ENCODE measurements at regions not wholly inside any gene's neighbourhood (a gene's known extent, or its start where the extent isn't known, plus 50 kb on each side); places are given as distances from the start of the nearest gene placed in this dataset.

- DNase-seq: no peak
These were observed 693.1 kb upstream of the SLC10A2 start for GRCh38 chr13:103759361-103759760.

- no peak for DNase-seq
These were observed 692.0 kb upstream of the SLC10A2 start for GRCh38 chr13:103758222-103758621.

GRCh38 chr13:103757361-103757760 lies 691.1 kb upstream of the SLC10A2 start:
- DNase-seq: no peak

- no peak for DNase-seq
These were observed 688.6 kb upstream of the SLC10A2 start for GRCh38 chr13:103754783-103755182.

GRCh38 chr13:103734837-103735236 lies 668.6 kb upstream of the SLC10A2 start:
- DNase-seq: no peak

- no peak for DNase-seq
These were observed 665.7 kb upstream of the SLC10A2 start for GRCh38 chr13:103731959-103732358.

- no peak for DNase-seq
These were observed 664.2 kb upstream of the SLC10A2 start for GRCh38 chr13:103730407-103730806.

GRCh38 chr13:103726808-103727207 lies 660.6 kb upstream of the SLC10A2 start:
- no peak for DNase-seq

GRCh38 chr13:103716718-103717117 lies 650.5 kb upstream of the SLC10A2 start:
- DNase-seq: no peak

- no peak for DNase-seq
These were observed 649.1 kb upstream of the SLC10A2 start for GRCh38 chr13:103715335-103715734.

GRCh38 chr13:103703246-103703645 lies 637.0 kb upstream of the SLC10A2 start:
- no peak for DNase-seq

- no peak for DNase-seq
These were observed 631.8 kb upstream of the SLC10A2 start for GRCh38 chr13:103698000-103698399.

- DNase-seq: no peak
These were observed 629.1 kb upstream of the SLC10A2 start for GRCh38 chr13:103695320-103695719.

GRCh38 chr13:103694471-103694870 lies 628.3 kb upstream of the SLC10A2 start:
- DNase-seq: no peak

GRCh38 chr13:103694033-103694432 lies 627.8 kb upstream of the SLC10A2 start:
- DNase-seq: no peak

- no peak for DNase-seq
These were observed 626.2 kb upstream of the SLC10A2 start for GRCh38 chr13:103692442-103692841.

GRCh38 chr13:103676329-103676728 lies 610.1 kb upstream of the SLC10A2 start:
- DNase-seq: no peak

GRCh38 chr13:103671547-103671946 lies 605.3 kb upstream of the SLC10A2 start:
- DNase-seq: no peak

- DNase-seq: no peak
These were observed 597.8 kb upstream of the SLC10A2 start for GRCh38 chr13:103663996-103664395.

GRCh38 chr13:103656311-103656710 lies 590.1 kb upstream of the SLC10A2 start:
- DNase-seq: peak; percentile 39

- no peak for DNase-seq
These were observed 574.4 kb upstream of the SLC10A2 start for GRCh38 chr13:103640606-103641005.

- DNase-seq: no peak
These were observed 573.1 kb upstream of the SLC10A2 start for GRCh38 chr13:103639326-103639725.

GRCh38 chr13:103638706-103639105 lies 572.5 kb upstream of the SLC10A2 start:
- DNase-seq: no peak

- no peak for DNase-seq
These were observed 567.8 kb upstream of the SLC10A2 start for GRCh38 chr13:103634066-103634465.

GRCh38 chr13:103625194-103625593 lies 559.0 kb upstream of the SLC10A2 start:
- no peak for DNase-seq

- no peak for DNase-seq
These were observed 551.9 kb upstream of the SLC10A2 start for GRCh38 chr13:103618151-103618550.
